Ovary (tissue), 7 donors: ENCODE measurements at regions not wholly inside any gene's neighbourhood (a gene's known extent, or its start where the extent isn't known, plus 50 kb on each side); places are given as distances from the start of the nearest gene placed in this dataset.

Experiments used
- DNase-seq, 5 donors: peaks; one replicate each; pipeline ENCODE4 v3.0.0-alpha.2; 2019 to 2020
- H3K27ac ChIP-seq, 2 donors: fragments of 200-600 bp; one replicate each; pipeline versions ENCODE4 v1.5.1 to v1.8.0; 2019 to 2022
- H3K27me3 ChIP-seq: fragments of 200-600 bp; one replicate; pipeline ENCODE4 v1.8.0; 2022
- H3K36me3 ChIP-seq: fragments of 200-600 bp; sonication (generic); one replicate; pipeline ENCODE4 v1.5.1; 2019
- H3K4me1 ChIP-seq: one replicate; pipeline ENCODE4 v1.8.1; 2013; ENCODE audit warnings: mild to moderate bottlenecking, moderate library complexity; ENCODE audit not compliant: insufficient read depth
- H3K4me3 ChIP-seq: fragments of 200-600 bp; sonication (generic); one replicate; pipeline ENCODE4 v1.5.1; 2017
- H3K9me3 ChIP-seq, 2 donors: fragments of 200-600 bp in 1 of 2; sonication (generic) in 1 of 2; one replicate each; pipeline versions ENCODE4 v1.5.1 to v1.8.1; 2013 to 2019; ENCODE audit warnings: mild to moderate bottlenecking in 1 of 2, moderate library complexity in 1 of 2
- EP300 ChIP-seq: sonication (generic); formaldehyde crosslinking; IDR thresholded peaks from one replicate; pipeline ENCODE4 v1.6.1; 2017; ENCODE audit warnings: antibody characterized with exemption
- POLR2A ChIP-seq: fragments of 450-650 bp; IDR thresholded peaks from one replicate; pipeline ENCODE4 v1.6.1; 2017; ENCODE audit warnings: antibody characterized with exemption, mild to moderate bottlenecking, moderate library complexity
- WGBS, 3 donors: extraction: QIAGEN DNeasy Blood & Tissue Kit in 1 of 3; methylation state at CpG; one replicate each; pipeline versions ENCODE4 v1.1.5 to v1.1.7; 2013 to 2017; 5-methylcytosine and 5-hydroxymethylcytosine counted together
- intact Hi-C, 4 donors: fragments of 100-400 bp; cut with DNase I; formaldehyde crosslinking; loops; one replicate each; pipeline versions ENCODE4 v1.11.0 to v1.15.1; 2022 to 2023
- TF ChIP-seq, protein P1 (sequence below), 3 donors: fragments of 450-650 bp in 2 of 3; fragments of 200-600 bp in 1 of 3; IDR thresholded peaks; one replicate each; pipeline versions ENCODE4 v1.5.1 to v1.8.0; 2016 to 2022; ENCODE audit warnings: antibody characterized with exemption in 3 of 3, mild to moderate bottlenecking in 1 of 3
- donor health status: DM: no; HTN: no; CAD: no; lungs with moderate emphysema.
- donor health status: DM: no; HTN: no; CAD: no.
- donor health status: Bipolar disorder and iron deficiency.
- donor health status: DM: no; HTN: no; CAD: no.
- donor health status: DM: yes; HTN: yes; CAD: no.

DNA sequence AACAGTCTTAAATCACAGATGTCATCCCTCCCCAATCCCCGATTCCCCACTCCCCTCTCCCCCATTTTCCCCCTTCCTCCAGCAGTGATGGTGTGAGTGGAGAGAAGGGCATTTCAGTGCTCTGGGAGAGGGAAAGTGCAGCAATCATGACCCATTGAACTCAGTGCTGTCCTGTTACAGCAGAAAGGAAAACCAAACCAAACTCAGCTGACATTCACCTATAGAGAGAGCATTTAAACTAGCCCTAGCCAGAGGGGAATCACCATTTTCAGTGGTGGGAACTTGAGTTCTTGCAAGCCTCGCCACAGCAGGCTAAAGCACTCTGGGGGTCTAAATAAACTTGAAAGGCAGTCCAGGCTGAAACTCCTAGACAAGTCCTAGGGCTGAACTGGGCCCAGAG is 129.9 kb upstream of the COL21A1 start:
- Histone ChIP-seq H3K36me3 (no peaks in the 10 kb centered on the region), H3K27me3 (no peaks in the 10 kb centered on the region), H3K4me3 (no peak overlapping the region), H3K27ac (no peak overlapping the region), H3K9me3 (no peaks in the 10 kb centered on the region), H3K4me1 (peaks cover 7% of the 10 kb centered on the region)
- no peak for DNase-seq
- TF ChIP-seq EP300 (no peak), POLR2A (no peak)
- TF ChIP-seq, protein P1, sequence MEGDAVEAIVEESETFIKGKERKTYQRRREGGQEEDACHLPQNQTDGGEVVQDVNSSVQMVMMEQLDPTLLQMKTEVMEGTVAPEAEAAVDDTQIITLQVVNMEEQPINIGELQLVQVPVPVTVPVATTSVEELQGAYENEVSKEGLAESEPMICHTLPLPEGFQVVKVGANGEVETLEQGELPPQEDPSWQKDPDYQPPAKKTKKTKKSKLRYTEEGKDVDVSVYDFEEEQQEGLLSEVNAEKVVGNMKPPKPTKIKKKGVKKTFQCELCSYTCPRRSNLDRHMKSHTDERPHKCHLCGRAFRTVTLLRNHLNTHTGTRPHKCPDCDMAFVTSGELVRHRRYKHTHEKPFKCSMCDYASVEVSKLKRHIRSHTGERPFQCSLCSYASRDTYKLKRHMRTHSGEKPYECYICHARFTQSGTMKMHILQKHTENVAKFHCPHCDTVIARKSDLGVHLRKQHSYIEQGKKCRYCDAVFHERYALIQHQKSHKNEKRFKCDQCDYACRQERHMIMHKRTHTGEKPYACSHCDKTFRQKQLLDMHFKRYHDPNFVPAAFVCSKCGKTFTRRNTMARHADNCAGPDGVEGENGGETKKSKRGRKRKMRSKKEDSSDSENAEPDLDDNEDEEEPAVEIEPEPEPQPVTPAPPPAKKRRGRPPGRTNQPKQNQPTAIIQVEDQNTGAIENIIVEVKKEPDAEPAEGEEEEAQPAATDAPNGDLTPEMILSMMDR (IDR thresholded peaks at IDR 0.05) = no peak
- intact Hi-C loops = loop anchor here in 1 of 4 donors (10.0 kb wide), 1 partner anchor 68 kb away; no protein-coding TSS in a partner anchor
- WGBS, 3 donors = 96 to 97% (median 97%) methylated on average over 2 of the region's 2 CpGs

DNA sequence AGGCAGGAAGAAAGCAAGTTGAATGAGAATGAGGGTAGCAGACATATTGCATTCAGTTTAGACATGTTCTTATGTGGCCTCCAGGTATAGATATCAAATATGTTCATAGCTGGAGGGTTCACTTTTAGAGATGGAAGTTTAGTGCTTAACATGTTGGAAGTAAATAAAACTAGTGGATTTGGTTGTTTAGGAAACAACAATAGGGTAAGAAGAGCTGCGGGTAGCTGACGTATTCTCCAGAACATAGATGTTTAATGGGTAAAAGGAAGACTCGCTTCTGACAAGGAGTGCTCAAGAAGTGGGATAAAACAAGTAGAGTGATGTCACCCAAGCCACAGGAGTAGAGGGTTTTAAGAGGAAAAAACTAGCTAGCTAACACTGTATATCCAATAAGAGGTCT is 128.4 kb upstream of the COL21A1 start:
- Histone ChIP-seq H3K9me3 (no peaks in the 10 kb centered on the region), H3K4me3 (no peak overlapping the region), H3K4me1 (peaks cover 13% of the 10 kb centered on the region), H3K27ac (no peak overlapping the region), H3K36me3 (no peaks in the 10 kb centered on the region), H3K27me3 (no peaks in the 10 kb centered on the region)
- DNase-seq = no peak
- WGBS, 3 donors = 93 to 98% (median 97%) methylated on average over 3 of the region's 3 CpGs
- intact Hi-C loops = loop anchor here in 1 of 4 donors (10.0 kb wide), 1 partner anchor 69 kb away; no protein-coding TSS in a partner anchor
- TF ChIP-seq, protein P1 (IDR thresholded peaks at IDR 0.05) = no peak
- TF ChIP-seq POLR2A = no peak
- no peak for TF ChIP-seq EP300

DNA sequence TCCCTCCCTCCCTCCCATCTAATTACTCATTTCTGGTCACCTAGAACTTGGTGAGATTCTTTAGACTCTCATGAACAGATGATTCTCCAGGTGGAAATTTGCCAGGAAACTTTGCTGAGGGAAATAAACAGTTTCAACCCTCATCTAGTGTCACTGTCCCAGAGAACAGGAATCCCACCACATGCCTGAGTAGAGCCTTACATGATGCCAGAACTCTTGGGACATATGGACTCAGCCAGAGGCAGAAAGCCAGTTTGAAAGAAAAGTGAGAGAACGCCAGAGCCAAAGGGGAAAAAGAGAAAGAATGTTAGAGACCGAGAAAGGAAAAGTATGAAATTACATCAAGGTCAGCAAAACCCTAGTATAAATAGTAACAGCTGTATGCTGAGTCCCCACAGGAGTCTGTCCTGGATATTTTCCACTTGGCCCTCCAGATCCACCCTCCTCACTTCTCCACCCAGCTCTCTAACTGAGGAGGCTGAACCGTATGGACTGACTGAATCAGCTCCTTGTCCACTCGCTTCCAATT is 127.5 kb upstream of the COL21A1 start:
- Histone ChIP-seq H3K9me3 (no peaks in the 10 kb centered on the region), H3K4me3 (peak overlapping the region; percentile 8), H3K27ac (peak overlapping the region in 1 of 2 donors; percentile 57), H3K4me1 (peaks cover 13% of the 10 kb centered on the region), H3K36me3 (no peaks in the 10 kb centered on the region), H3K27me3 (no peaks in the 10 kb centered on the region)
- intact Hi-C loops = loop anchor here in 1 of 4 donors (10.0 kb wide), 1 partner anchor 70 kb away; no protein-coding TSS in a partner anchor
- TF ChIP-seq EP300 (no peak), POLR2A (no peak)
- TF ChIP-seq, protein P1 (IDR thresholded peaks at IDR 0.05) = no peak
- peak in 4 of 5 donors; percentile 43 to 58 (median 47) for DNase-seq
- WGBS, 3 donors = 0 to 10% (median 7%) methylated on average over 4 of the region's 4 CpGs

DNA sequence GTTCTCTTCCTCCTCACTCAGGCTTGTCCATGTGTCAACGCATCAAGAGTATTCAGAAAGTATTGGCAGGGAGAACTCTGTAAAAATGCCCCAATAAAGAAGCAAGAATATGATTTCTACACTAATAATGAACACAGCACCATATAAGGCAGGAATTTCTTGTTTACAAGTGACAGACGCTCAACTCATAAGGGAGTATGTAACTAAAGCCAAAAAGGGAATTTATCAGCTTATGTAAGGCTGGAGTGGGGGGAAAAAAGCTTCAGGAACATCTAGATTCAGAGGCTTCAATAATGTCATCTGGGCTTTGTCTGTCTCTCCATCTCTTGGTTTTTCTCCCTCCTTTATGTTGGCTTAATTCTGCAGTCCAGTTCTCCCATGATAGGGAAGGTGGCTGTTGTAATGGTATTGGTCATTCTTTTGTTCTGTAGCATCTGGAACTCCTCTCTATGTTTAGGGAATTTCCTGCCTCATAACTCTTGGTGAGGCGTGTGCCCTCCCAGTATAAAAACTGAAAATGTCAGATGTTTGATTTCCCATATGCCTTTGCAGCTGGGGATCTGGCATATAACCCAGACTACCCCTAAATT is 125.1 kb upstream of the COL21A1 start:
- peak overlapping the region in 1 of 2 donors; percentile 30 for H3K27ac ChIP-seq
- no peak overlapping the region for H3K4me3 ChIP-seq
- no peaks in the 10 kb centered on the region for H3K27me3 ChIP-seq
- no peaks in the 10 kb centered on the region for H3K9me3 ChIP-seq
- no peak for DNase-seq
- 36 to 51% (median 47%) methylated on average over 3 of the region's 3 CpGs for WGBS, 3 donors
- TF ChIP-seq EP300 = no peak
- TF ChIP-seq, protein P1 (IDR thresholded peaks at IDR 0.05) = no peak
- TF ChIP-seq POLR2A = no peak
- H3K4me1 ChIP-seq = peaks cover 13% of the 10 kb centered on the region
- intact Hi-C loops = loop anchor here in 1 of 4 donors (10.0 kb wide), 1 partner anchor 72 kb away; no protein-coding TSS in a partner anchor
- no peaks in the 10 kb centered on the region for H3K36me3 ChIP-seq
